ENCODE measurements at regions not wholly inside any gene's neighbourhood (a gene's known extent, or its start where the extent isn't known, plus 50 kb on each side); places are given as distances from the start of the nearest gene placed in this dataset.

GRCh38 chr1:17914131-17914530 is 159.0 kb downstream of the ACTL8 start:
- TF ChIP-seq POLR2AphosphoS5 (IDR thresholded peaks at IDR 0.05; ENCODE audit: low read depth, low read length) (no peak), REST (IDR thresholded peaks at IDR 0.05; ENCODE audit: insufficient read depth in 1 of 2, low read depth in 2 of 2, low read length in 2 of 2) (no peak), TAF1 (IDR thresholded peaks at IDR 0.05; ENCODE audit: borderline replicate concordance, insufficient read depth, low read length) (no peak), FOXP2 (optimal IDR thresholded peaks at IDR 0.05; ENCODE audit: borderline replicate concordance, extremely low read depth, extremely low read length, insufficient read depth) (no peak)
